Loucy (cell line): ENCODE measurements at regions not wholly inside any gene's neighbourhood (a gene's known extent, or its start where the extent isn't known, plus 50 kb on each side); places are given as distances from the start of the nearest gene placed in this dataset.
"Not testable (repeated sequence)": the region's sequence is repeated elsewhere in the genome, so short reads cannot be mapped to it uniquely, and the experiment has no call there.

Experiments used
- H2AFZ ChIP-seq: fragments of 200-600 bp; sonication (generic); 2 replicates; pipeline ENCODE4 v1.6.0; 2016; ENCODE audit warnings: antibody characterized with exemption, mild to moderate bottlenecking, low read length, moderate library complexity
- H3F3A ChIP-seq: fragments of 200-600 bp; 2 replicates; pipeline ENCODE4 v1.6.0; 2016; ENCODE audit warnings: antibody characterized with exemption, low read depth, mild to moderate bottlenecking
- H3K27me3 ChIP-seq: fragments of 200-600 bp; sonication (generic); 2 replicates; pipeline ENCODE4 v1.6.1; 2014; ENCODE audit warnings: low read length, mild to moderate bottlenecking; ENCODE audit not compliant: insufficient read depth, poor library complexity, severe bottlenecking
- H3K36me3 ChIP-seq: fragments of 200-600 bp; sonication (generic); 2 replicates; pipeline ENCODE4 v1.6.1; 2016; ENCODE audit warnings: low read length; ENCODE audit not compliant: insufficient read depth
- H3K4me1 ChIP-seq: fragments of 200-600 bp; sonication (generic); 2 replicates; pipeline ENCODE4 v1.5.1; 2014; ENCODE audit warnings: low read length, mild to moderate bottlenecking; ENCODE audit not compliant: insufficient read depth, poor library complexity, severe bottlenecking
- H3K4me2 ChIP-seq: fragments of 200-600 bp; sonication (generic); 2 replicates; pipeline ENCODE4 v1.6.0; 2014; ENCODE audit warnings: antibody characterized with exemption, low read length, low read depth, mild to moderate bottlenecking; ENCODE audit not compliant: poor library complexity, severe bottlenecking
- H3K4me3 ChIP-seq: fragments of 200-600 bp; sonication (generic); 2 replicates; pipeline ENCODE4 v1.5.1; 2014; ENCODE audit warnings: low read length, mild to moderate bottlenecking, mixed read lengths; ENCODE audit not compliant: poor library complexity, severe bottlenecking
- H3K79me2 ChIP-seq: fragments of 200-600 bp; sonication (generic); 2 replicates; pipeline ENCODE4 v1.6.1; 2014; ENCODE audit warnings: low read length; ENCODE audit not compliant: insufficient read depth
- H3K9ac ChIP-seq: fragments of 200-600 bp; sonication (generic); 2 replicates; pipeline ENCODE4 v1.6.0; 2014; ENCODE audit warnings: mild to moderate bottlenecking, low read depth, low read length, moderate library complexity; ENCODE audit not compliant: poor library complexity, severe bottlenecking
- H3K9me2 ChIP-seq: fragments of 200-600 bp; sonication (generic); replicated peaks from 2 replicates; pipeline ENCODE4 v1.6.1; 2016; ENCODE audit warnings: low read depth, low read length, mixed read lengths
- H3K9me3 ChIP-seq: fragments of 200-600 bp; sonication (generic); 2 replicates; pipeline ENCODE4 v1.6.1; 2014; ENCODE audit warnings: mild to moderate bottlenecking, antibody characterized with exemption, low read length, low read depth; ENCODE audit not compliant: insufficient read depth
- H4K20me1 ChIP-seq: fragments of 200-600 bp; sonication (generic); 2 replicates; pipeline ENCODE4 v1.6.0; 2014; ENCODE audit warnings: antibody characterized with exemption, low read length, mild to moderate bottlenecking; ENCODE audit not compliant: insufficient read depth, poor library complexity, severe bottlenecking
- CTCF ChIP-seq: fragments of 200-600 bp; sonication (generic); conservative IDR thresholded peaks from 2 replicates; pipeline ENCODE4 v1.5.1; 2014; ENCODE audit warnings: mild to moderate bottlenecking, antibody characterized with exemption, low read length
- EZH2phosphoT487 ChIP-seq: fragments of 200-600 bp; IDR thresholded peaks from 2 replicates; pipeline ENCODE4 v1.6.1; 2018; ENCODE audit warnings: antibody characterized with exemption, mild to moderate bottlenecking, moderate library complexity, borderline replicate concordance

- H3K4me1 ChIP-seq, result no peaks in the 10 kb centered on the region
- H4K20me1 ChIP-seq, result no peaks in the 10 kb centered on the region
- H3F3A ChIP-seq, result no peaks in the 10 kb centered on the region
- H3K36me3 ChIP-seq, result no peaks in the 10 kb centered on the region
- no peaks in the 10 kb centered on the region for H3K79me2 ChIP-seq
- no peak overlapping the region for H3K4me2 ChIP-seq
- H3K27me3 ChIP-seq, result no peaks in the 10 kb centered on the region
- H3K4me3 ChIP-seq, result no peak overlapping the region
- no peaks in the 10 kb centered on the region for H3K9me3 ChIP-seq
- no peak overlapping the region for H3K9ac ChIP-seq
- TF ChIP-seq CTCF, result no peak
- TF ChIP-seq EZH2phosphoT487, result no peak
- H3K9me2 ChIP-seq, result no peaks in the 10 kb centered on the region
- H2AFZ ChIP-seq, result no peak overlapping the region
Observed at GRCh38 chr4:45275862-45276261, 549.5 kb upstream of the GNPDA2 start.

- H3F3A ChIP-seq, H3K4me3 ChIP-seq, H3K9ac ChIP-seq, H3K79me2 ChIP-seq, H3K36me3 ChIP-seq, H3K27me3 ChIP-seq, H4K20me1 ChIP-seq, H3K4me2 ChIP-seq, H3K9me2 ChIP-seq, H2AFZ ChIP-seq, H3K9me3 ChIP-seq, H3K4me1 ChIP-seq: not testable (repeated sequence)
Observed at GRCh38 chr4:45248106-45248505, 521.8 kb upstream of the GNPDA2 start.

GRCh38 chr4:45241976-45242375 is 515.6 kb upstream of the GNPDA2 start:
- no peak overlapping the region for H3K9ac ChIP-seq
- H3K36me3 ChIP-seq, result no peaks in the 10 kb centered on the region
- H3K9me3 ChIP-seq, result no peaks in the 10 kb centered on the region
- TF ChIP-seq EZH2phosphoT487 (no peak), CTCF (no peak)
- no peaks in the 10 kb centered on the region for H3F3A ChIP-seq
- H3K9me2 ChIP-seq, result no peaks in the 10 kb centered on the region
- no peaks in the 10 kb centered on the region for H3K4me1 ChIP-seq
- no peak overlapping the region for H3K4me3 ChIP-seq
- H2AFZ ChIP-seq, result no peak overlapping the region
- H3K4me2 ChIP-seq, result no peak overlapping the region
- H3K79me2 ChIP-seq, result no peaks in the 10 kb centered on the region
- H3K27me3 ChIP-seq, result no peaks in the 10 kb centered on the region
- H4K20me1 ChIP-seq, result no peaks in the 10 kb centered on the region

GRCh38 chr4:45229206-45229605 is 502.9 kb upstream of the GNPDA2 start:
- no peak overlapping the region for H3K4me3 ChIP-seq
- no peak overlapping the region for H2AFZ ChIP-seq
- H3K4me2 ChIP-seq, result no peak overlapping the region
- no peaks in the 10 kb centered on the region for H3K9me2 ChIP-seq
- TF ChIP-seq EZH2phosphoT487 (no peak), CTCF (no peak)
- no peaks in the 10 kb centered on the region for H3K79me2 ChIP-seq
- no peaks in the 10 kb centered on the region for H3K27me3 ChIP-seq
- H3F3A ChIP-seq, result no peaks in the 10 kb centered on the region
- no peak overlapping the region for H3K9ac ChIP-seq
- H3K4me1 ChIP-seq, result no peaks in the 10 kb centered on the region
- no peaks in the 10 kb centered on the region for H4K20me1 ChIP-seq
- H3K9me3 ChIP-seq, result no peaks in the 10 kb centered on the region
- no peaks in the 10 kb centered on the region for H3K36me3 ChIP-seq
